ENCODE measurements at regions not wholly inside any gene's neighbourhood (a gene's known extent, or its start where the extent isn't known, plus 50 kb on each side); places are given as distances from the start of the nearest gene placed in this dataset.

GRCh38 chr3:72533591-72534473 is 314.4 kb downstream of the SHQ1 start:
- peak; percentile 72 to 86 (median 80) for DNase-seq

GRCh38 chr3:72530426-72530825 is 317.8 kb downstream of the SHQ1 start:
- no peak for DNase-seq

GRCh38 chr3:72529081-72529480 is 319.2 kb downstream of the SHQ1 start:
- DNase-seq: no peak

- peak; percentile 85 to 96 (median 90) for DNase-seq
Measured at GRCh38 chr3:72523429-72524151, 324.7 kb downstream of the SHQ1 start.

GRCh38 chr3:72520690-72521308 is 327.4 kb downstream of the SHQ1 start:
- no peak for DNase-seq

- peak in 3 of 4 experiments; percentile 24 to 60 (median 42) for DNase-seq
Measured at GRCh38 chr3:72519946-72520604, 328.2 kb downstream of the SHQ1 start.

DNA sequence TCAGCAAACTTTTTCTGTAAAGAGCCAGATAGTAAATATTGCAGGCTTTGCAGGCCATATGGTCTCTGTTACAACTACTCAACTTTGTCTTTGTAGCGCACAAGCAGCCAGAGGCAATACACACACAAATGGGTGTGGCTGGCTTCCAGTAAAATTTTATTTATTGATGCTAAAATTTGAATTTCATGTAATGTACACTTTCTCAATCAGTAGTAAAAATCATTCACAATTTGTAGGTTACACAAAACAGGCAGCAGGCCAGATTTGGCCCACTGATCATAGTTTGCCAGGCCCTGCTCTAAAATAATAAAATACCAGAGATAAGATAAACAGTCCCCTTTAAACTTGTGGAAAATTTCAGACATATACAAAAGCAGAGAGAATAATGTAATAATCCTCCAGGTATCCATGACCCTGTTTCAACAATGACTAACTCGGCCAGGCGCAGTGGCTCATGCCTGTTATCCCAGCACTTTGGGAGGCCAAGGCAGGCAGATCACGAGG is 330.3 kb downstream of the SHQ1 start:
- DNase-seq: no peak

DNA sequence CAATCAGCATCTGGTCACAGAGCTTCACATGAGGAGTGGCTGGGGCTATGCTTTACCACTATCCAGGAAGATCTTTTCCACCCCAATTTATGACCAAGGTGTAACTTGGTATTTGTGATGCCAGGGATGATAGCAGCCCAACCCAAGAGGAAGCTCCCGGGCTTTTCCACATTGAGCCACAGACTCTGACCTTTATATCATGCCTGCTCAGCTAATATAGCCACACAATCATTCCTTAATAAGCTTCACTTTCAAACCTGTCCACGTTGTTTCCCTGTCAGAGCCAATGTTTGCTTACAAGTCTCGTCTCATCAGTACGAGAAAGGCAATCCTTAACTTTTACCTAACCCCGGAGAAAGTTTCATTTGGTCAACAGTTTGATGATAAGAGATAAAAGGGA is 330.9 kb downstream of the SHQ1 start:
- no peak for DNase-seq

DNA sequence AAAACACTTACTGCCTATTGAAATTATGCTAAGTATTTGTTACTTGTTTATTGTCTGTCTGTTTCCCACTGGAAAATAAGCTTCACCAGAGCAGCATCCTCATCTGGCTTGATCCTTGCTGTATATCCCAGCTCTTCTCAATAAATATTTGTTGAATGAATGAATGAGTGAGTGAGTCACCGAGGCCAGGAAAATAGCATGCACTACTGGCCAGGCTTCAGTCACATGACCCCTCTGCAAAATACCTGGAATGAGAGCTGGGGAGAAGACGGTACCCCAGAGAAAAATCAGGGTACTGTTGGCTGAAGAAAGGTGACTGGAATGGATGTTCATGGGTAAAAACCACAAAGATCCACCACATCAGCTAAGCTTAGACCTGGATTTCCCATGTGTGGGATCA is 331.9 kb downstream of the SHQ1 start:
- no peak for DNase-seq

- no peak for DNase-seq
Measured at GRCh38 chr3:72515941-72516340, 332.3 kb downstream of the SHQ1 start.

- DNase-seq: no peak
Measured at GRCh38 chr3:72515281-72515680, 333.0 kb downstream of the SHQ1 start.

DNA sequence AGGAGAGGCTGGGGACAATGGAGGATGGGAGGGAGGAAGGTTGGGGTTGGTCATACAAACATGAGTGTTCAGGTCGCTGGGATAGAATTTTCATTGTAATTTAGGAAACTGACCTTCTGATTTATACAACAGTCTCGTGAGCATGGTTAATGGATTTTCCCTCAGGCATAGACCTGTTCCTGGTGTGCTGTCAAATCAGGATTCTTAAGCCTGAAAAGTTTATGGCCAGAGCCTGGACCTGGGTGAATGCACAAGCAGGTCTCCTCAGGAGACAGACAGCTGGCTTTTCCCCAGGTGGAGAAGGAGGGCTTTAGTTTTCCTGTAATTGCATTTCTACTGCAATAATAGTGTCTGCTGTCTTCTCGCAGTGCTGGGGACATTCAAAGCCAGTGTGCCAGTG is 338.0 kb downstream of the SHQ1 start:
- no peak for DNase-seq

DNA sequence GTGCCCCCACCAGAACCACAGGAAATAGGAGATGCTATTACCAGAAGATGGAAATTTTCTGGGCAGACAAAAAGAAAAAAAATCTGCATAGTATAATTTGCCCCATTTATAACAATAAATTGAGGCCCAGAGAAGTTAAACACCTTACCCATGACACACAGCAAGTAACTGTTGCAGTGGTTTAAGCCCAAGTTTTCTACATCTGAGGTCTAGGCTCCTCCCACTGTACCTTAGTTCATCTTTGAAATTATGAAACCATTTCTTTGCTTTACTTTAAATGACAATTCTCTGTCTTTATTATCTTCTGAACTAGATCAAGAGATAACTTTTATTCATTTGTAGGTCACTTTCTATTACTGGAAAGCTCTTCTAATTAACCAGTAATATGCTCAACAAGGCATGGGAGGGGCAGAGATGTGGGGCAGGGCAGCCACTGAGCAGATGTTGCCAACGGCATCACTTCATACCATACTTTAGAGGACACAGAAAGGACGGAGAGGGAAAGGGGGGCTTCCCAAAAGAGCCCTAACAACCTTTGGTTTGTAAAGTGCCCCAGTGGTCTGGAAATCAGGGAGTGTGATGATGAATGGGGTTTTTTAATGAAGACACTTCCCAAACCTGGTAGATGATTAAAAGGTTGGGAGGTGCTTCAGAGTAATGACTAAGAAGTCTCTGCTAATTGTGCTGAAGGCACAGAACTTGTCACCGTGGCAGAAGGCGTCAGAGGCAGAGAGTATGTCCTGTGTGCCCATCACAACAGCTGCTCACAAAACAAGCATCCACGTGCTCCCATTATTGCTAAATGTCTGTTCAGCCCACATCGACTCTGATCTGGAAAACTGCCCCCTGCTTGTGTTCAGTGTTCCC is 342.5 kb downstream of the SHQ1 start:
- DNase-seq: no peak

DNA sequence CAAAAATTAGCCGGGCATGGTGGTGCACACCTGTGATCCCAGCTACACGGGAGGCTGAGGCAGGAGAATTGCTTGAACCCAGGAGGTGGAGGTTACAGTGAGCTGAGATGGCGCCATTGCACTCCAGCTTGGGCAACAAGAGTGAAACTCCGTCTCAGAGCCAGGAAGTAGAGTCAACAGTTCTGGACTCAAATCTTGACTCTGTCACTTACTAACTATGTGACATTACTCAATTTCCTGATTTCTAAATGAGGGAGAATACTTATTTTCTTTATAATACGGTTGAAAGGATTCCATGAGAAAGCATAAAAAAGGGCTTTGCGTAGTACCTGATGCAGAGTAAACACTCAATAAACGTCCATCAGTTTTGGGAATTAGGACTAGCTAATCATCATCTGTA is 350.7 kb downstream of the SHQ1 start:
- DNase-seq: peak in 3 of 4 experiments; percentile 35 to 77 (median 67)

- peak; percentile 41 to 77 (median 58) for DNase-seq
Measured at GRCh38 chr3:72496051-72496670, 352.1 kb downstream of the SHQ1 start.

- DNase-seq: no peak
Measured at GRCh38 chr3:72494626-72495025, 353.6 kb downstream of the SHQ1 start.

DNA sequence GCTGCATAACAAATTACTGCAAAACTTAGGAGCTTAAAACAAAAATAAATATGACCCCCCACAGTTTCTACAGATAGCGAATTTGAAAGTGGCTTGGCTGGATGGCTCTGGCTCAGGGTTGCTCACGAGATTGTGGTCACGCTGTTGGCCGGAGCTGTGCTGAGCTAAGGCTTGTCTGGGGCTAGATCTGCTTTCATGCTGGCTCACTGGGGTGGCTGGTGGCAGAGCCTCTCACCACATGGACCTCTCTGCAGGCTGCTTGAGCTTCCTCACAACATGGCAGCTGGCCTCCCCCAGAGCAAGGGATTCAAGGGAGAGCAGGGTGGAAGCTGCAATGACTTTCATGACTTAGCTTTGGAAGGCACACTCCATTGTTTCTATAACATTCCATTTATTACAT is 354.1 kb downstream of the SHQ1 start:
- no peak for DNase-seq

- DNase-seq: peak in 3 of 4 experiments; percentile 16 to 46 (median 28)
Measured at GRCh38 chr3:72492240-72492639, 356.0 kb downstream of the SHQ1 start.

GRCh38 chr3:72490688-72491435 is 357.4 kb downstream of the SHQ1 start:
- peak; percentile 69 to 84 (median 78) for DNase-seq

DNA sequence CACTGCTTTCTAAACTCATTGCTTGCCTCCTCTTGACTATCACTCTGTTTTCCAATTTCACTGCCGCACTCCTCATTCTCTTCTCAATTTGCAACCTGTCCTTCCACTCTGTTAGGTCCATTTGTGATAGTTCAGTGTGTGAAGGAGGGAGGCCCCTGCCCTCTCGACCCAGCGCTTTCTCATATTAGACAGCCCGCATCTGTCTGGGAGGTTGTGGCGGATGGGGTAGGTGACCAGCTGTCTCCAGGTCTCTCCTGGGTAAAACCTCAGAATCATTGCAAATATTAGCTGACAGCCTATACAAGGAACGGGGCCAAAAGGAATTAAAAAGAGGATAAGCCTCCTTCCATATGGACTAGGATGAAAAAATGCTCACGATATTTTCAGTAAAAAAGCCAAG is 358.3 kb downstream of the SHQ1 start:
- no peak for DNase-seq

DNA sequence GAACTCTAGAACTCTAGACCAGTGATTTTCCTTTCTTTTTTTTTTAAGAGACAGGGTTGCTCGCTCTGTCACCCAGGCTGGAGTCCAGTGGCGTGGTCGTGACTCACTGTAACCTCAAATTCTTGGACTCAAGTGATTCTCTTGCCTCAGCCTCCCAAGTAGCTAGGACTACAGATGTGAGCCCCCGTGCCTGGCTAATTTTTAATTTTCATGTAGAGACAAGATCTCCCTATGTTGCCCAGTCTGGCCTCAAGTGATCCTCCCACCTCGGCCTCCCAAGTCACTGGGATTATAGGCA is 359.6 kb downstream of the SHQ1 start:
- DNase-seq: peak in 2 of 4 experiments; percentile 27 to 43
